GM19452 (cell line): ENCODE measurements at regions not wholly inside any gene's neighbourhood (a gene's known extent, or its start where the extent isn't known, plus 50 kb on each side); places are given as distances from the start of the nearest gene placed in this dataset.

Experiments used
- ATAC-seq: cut with Tn5 transposase; IDR thresholded peaks from one replicate; pipeline ENCODE4 v1.9.1; 2021; ENCODE audit not compliant: unreplicated experiment

GRCh38 chr6:98657764-98658163, 176.6 kb upstream of the POU3F2 start:
- ATAC-seq: no peak

GRCh38 chr6:98669371-98669770, 165.0 kb upstream of the POU3F2 start:
- no peak for ATAC-seq

DNA sequence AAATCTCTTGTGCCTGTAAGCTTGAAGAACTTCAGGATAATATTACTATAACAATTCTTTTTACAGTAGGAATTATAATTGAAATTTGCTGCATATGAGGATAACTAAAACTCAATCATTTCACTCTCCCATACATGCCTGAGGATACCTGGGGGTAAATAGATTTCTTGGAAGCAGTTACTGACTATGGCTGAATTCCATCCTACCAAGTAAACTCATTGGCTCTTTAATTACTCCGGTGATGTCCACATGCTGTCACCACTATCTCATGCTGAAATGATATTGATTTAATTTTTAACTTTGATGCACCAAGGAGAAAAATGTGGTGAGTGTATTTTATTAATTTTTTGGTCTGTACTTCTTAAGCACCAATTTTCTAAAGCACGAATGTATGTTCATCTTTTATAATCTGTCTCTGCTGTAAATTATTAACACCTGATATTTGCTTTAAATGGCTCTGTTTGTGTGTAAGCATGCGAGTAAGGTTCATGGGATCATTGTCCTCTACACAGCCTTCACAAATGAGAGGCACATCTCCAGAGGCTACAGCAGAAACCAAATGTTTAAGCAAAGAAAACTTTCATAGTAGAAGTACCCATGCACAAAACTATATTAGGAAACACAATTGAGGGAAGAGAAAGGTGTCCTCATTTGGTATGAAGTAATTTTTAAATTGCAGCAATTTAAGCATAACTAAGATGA, 164.2 kb upstream of the POU3F2 start:
- ATAC-seq: no peak

- ATAC-seq: no peak
These were observed 161.5 kb upstream of the POU3F2 start for GRCh38 chr6:98672681-98673475.

- ATAC-seq: no peak
These were observed 155.9 kb upstream of the POU3F2 start for GRCh38 chr6:98678481-98678880.

GRCh38 chr6:98686008-98686601, 148.3 kb upstream of the POU3F2 start:
- ATAC-seq: no peak

DNA sequence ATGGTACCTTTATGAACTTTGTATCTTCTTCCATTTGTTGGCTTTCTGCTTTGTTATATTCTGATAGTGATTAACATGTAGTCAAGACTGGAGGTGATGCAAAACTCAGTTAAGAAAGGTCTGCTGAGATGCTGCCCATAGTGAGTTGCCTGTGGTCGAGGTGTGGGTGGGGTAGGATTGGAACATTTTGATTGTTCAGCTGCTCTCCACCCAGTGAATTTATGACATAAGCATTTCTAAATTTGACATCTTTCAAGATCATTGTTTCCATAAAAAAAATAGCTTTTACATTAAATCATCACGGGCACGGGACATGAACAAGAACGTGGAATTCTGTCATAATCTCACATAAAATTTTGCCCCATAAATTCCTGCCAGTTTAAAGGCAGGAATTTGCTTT, 146.6 kb upstream of the POU3F2 start:
- no peak for ATAC-seq

- ATAC-seq: no peak
These were observed 139.1 kb upstream of the POU3F2 start for GRCh38 chr6:98695091-98695801.

DNA sequence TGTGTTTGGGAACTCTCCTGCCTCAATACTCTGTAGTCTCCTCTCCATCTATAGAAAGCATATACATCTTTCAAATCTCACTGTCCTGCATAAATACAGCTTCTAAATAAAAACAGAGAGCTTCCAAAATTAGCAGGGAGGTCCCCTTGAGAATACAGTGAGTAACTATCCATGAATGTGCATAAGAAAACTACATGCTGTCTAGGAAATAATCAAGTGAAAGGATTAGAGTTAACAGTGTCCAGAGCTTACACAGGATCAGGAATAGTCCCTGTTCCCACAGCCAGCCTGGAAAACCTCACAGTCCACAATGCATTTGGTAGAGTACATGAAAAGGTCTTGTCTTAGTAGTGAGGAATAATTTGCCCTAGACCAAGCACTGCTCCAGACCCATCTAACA, 123.0 kb upstream of the POU3F2 start:
- no peak for ATAC-seq

- ATAC-seq: no peak
These were observed 118.0 kb upstream of the POU3F2 start for GRCh38 chr6:98716341-98716740.

GRCh38 chr6:98717322-98717877, 117.0 kb upstream of the POU3F2 start:
- no peak for ATAC-seq

- no peak for ATAC-seq
These were observed 116.4 kb upstream of the POU3F2 start for GRCh38 chr6:98717988-98718387.

- no peak for ATAC-seq
These were observed 109.8 kb upstream of the POU3F2 start for GRCh38 chr6:98724537-98724936.

- no peak for ATAC-seq
These were observed 87.1 kb upstream of the POU3F2 start for GRCh38 chr6:98747273-98747672.

DNA sequence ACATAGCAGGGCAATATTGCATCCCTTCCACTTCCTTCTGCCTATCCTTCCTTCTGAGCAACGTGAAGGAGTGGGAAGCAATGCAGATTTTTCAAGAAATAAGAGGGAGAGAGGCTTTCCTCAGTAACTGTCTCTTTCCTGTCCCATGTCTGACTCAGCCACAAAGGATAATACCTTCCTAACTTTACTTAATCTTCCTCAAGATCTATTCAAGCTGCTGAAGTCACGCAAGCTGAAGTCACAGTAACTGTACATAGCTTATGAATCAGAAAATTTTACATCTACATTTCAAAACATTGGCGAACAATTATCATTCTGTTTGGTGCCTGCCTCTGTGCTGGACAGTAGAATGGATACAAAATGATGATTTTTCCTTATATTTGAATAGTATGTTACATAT, 86.4 kb upstream of the POU3F2 start:
- no peak for ATAC-seq

DNA sequence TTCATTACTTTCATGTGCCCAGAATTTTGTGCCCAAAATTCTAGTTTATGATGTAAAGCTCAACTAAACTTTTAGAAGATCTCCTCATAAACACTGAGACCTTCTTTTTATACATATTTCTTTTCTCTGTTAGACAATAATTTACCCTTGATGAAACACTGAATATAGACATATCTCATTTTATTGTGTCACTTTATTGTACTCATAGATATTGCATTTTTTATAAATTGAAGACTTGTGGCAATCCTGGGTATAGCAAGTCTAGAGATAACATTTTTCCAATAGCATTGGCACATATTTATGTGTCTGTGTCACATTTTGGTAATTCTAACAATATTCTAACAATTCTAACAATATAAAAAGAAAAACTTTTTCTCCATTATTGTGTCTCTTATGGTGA, 74.9 kb upstream of the POU3F2 start:
- no peak for ATAC-seq

DNA sequence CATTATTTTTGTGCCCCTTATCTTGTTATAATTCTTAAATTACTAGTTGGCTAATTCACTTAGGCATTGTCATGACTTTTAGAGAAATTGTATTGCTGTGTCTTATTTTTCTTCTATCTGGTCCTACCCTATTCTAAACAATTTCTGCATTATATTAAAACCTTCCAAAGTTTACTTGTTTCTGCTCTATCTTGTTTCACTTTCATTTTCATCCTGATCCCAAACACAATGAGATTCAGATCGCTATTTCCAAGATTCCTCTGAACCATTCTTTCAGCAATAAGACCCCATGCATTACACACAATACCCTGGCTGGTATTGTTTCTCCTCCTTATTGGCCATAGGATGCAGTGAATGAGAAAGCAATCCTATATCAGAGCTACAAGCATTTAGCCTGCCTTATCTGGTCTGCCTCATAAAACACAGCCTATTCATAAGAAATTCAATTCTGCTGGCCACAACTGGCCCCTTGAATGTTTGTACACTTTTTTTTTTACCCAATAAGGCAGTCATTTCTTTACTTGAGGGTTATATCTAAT, 69.9 kb upstream of the POU3F2 start:
- no peak for ATAC-seq

- no peak for ATAC-seq
These were observed 64.8 kb upstream of the POU3F2 start for GRCh38 chr6:98769546-98769945.

- ATAC-seq: no peak
These were observed 59.2 kb upstream of the POU3F2 start for GRCh38 chr6:98775205-98775604.

- ATAC-seq: peak; percentile 100
These were observed 56.6 kb upstream of the POU3F2 start for GRCh38 chr6:98777762-98778161.

- ATAC-seq: no peak
These were observed 54.8 kb upstream of the POU3F2 start for GRCh38 chr6:98779618-98780017.
